ENCODE measurements at regions not wholly inside any gene's neighbourhood (a gene's known extent, or its start where the extent isn't known, plus 50 kb on each side); places are given as distances from the start of the nearest gene placed in this dataset.

GRCh38 chr15:70231484-70231883 is 133.8 kb upstream of the TLE3 start:
- TF ChIP-seq CTCF (conservative IDR thresholded peaks at IDR 0.05; ENCODE audit: low read depth, low read length) (no peak), USF2 (IDR thresholded peaks at IDR 0.05; ENCODE audit: low read depth, low read length) (no peak), ELK1 (IDR thresholded peaks at IDR 0.05; ENCODE audit: borderline replicate concordance, low read depth, low read length) (no peak), MAZ (IDR thresholded peaks at IDR 0.05; ENCODE audit: borderline replicate concordance, low read depth, low read length) (no peak), RCOR1 (IDR thresholded peaks at IDR 0.05; ENCODE audit: insufficient replicate concordance, low read length) (no peak), POLR2A (IDR thresholded peaks at IDR 0.05; ENCODE audit: low read depth, low read length) (no peak), CEBPB (IDR thresholded peaks at IDR 0.05; ENCODE audit: low read depth, low read length) (no peak), RAD21 (IDR thresholded peaks at IDR 0.05; ENCODE audit: low read length) (no peak), NFE2L2 (IDR thresholded peaks at IDR 0.05; ENCODE audit: low read depth, low read length) (no peak), CHD1 (IDR thresholded peaks at IDR 0.05; ENCODE audit: low read depth, low read length) (no peak), MAFK (IDR thresholded peaks at IDR 0.05; ENCODE audit: low read depth, low read length) (no peak), BHLHE40 (IDR thresholded peaks at IDR 0.05; ENCODE audit: low read depth, low read length) (no peak)
